Iris pigment epithelial cell (primary cell): ENCODE measurements at regions not wholly inside any gene's neighbourhood (a gene's known extent, or its start where the extent isn't known, plus 50 kb on each side); places are given as distances from the start of the nearest gene placed in this dataset.

Source experiments
- DNase-seq: peaks from one replicate; pipeline ENCODE4 v3.0.0-alpha.2; 2011; ENCODE audit warnings: low read depth

GRCh38 chr5:23579566-23579965, 72.2 kb downstream of the PRDM9 start:
- no peak for DNase-seq

- no peak for DNase-seq
These were observed 75.7 kb downstream of the PRDM9 start for GRCh38 chr5:23583081-23583480.

- no peak for DNase-seq
These were observed 81.5 kb downstream of the PRDM9 start for GRCh38 chr5:23588841-23589326.

- no peak for DNase-seq
These were observed 83.8 kb downstream of the PRDM9 start for GRCh38 chr5:23591250-23591649.

GRCh38 chr5:23606927-23607326, 99.5 kb downstream of the PRDM9 start:
- DNase-seq, result no peak

GRCh38 chr5:23612701-23613100, 105.3 kb downstream of the PRDM9 start:
- no peak for DNase-seq

- DNase-seq, result no peak
These were observed 106.2 kb downstream of the PRDM9 start for GRCh38 chr5:23613566-23613965.

GRCh38 chr5:23614422-23614821, 107.0 kb downstream of the PRDM9 start:
- no peak for DNase-seq

- no peak for DNase-seq
These were observed 119.6 kb downstream of the PRDM9 start for GRCh38 chr5:23626961-23627360.

- no peak for DNase-seq
These were observed 120.6 kb downstream of the PRDM9 start for GRCh38 chr5:23627976-23628375.

GRCh38 chr5:23629396-23629795, 122.0 kb downstream of the PRDM9 start:
- no peak for DNase-seq

- DNase-seq, result peak; percentile 49
These were observed 124.1 kb downstream of the PRDM9 start for GRCh38 chr5:23631302-23632045.

- no peak for DNase-seq
These were observed 128.5 kb downstream of the PRDM9 start for GRCh38 chr5:23635938-23636337.

- DNase-seq, result peak; percentile 12
These were observed 131.9 kb downstream of the PRDM9 start for GRCh38 chr5:23639326-23639725.

GRCh38 chr5:23648656-23649055, 141.2 kb downstream of the PRDM9 start:
- DNase-seq, result no peak

- DNase-seq, result no peak
These were observed 142.2 kb downstream of the PRDM9 start for GRCh38 chr5:23649594-23649993.

GRCh38 chr5:23655674-23656073, 148.3 kb downstream of the PRDM9 start:
- no peak for DNase-seq

- DNase-seq, result no peak
These were observed 168.0 kb downstream of the PRDM9 start for GRCh38 chr5:23675456-23675855.

- DNase-seq, result no peak
These were observed 170.6 kb downstream of the PRDM9 start for GRCh38 chr5:23677996-23678395.

- DNase-seq, result no peak
These were observed 176.7 kb downstream of the PRDM9 start for GRCh38 chr5:23684103-23684502.

- DNase-seq, result no peak
These were observed 196.8 kb downstream of the PRDM9 start for GRCh38 chr5:23703940-23704855.

- no peak for DNase-seq
These were observed 210.1 kb downstream of the PRDM9 start for GRCh38 chr5:23717486-23717885.

GRCh38 chr5:23718564-23718963, 211.2 kb downstream of the PRDM9 start:
- DNase-seq, result no peak
